HEK293 (cell line): ENCODE measurements at regions not wholly inside any gene's neighbourhood (a gene's known extent, or its start where the extent isn't known, plus 50 kb on each side); places are given as distances from the start of the nearest gene placed in this dataset.

Experiments used
- CTCF ChIA-PET: fragments of 350-600 bp; formaldehyde crosslinking; extraction: SDS; loops from one replicate; lab custom pipeline; 2021; ENCODE audit warnings: antibody characterized with exemption; lab: Yijun Ruan, JAX
- POLR2A ChIA-PET: fragments of 300-600 bp; formaldehyde crosslinking; extraction: SDS; loops from one replicate; lab custom pipeline; 2020; ENCODE audit warnings: antibody characterized with exemption, inconsistent platforms; lab: Yijun Ruan, JAX
- H3K27ac ChIP-seq: fragments of 200-500 bp; sonication (Bioruptor generic); 2 replicates; pipeline ENCODE4 v1.5.1; 2014; ENCODE audit warnings: low read depth, low read length, control low read depth, inconsistent platforms; ENCODE audit errors: extremely low read depth
- H3K36me3 ChIP-seq, 2 experiments: fragments of 200-500 bp in 1 of 2; sonication (Bioruptor generic) in 1 of 2; 1 replicate in 1 of 2; 2 replicates in 1 of 2; pipeline ENCODE4 v1.5.1; 2014 to 2017; ENCODE audit warnings: inconsistent platforms in 2 of 2, low read length in 2 of 2; ENCODE audit not compliant: control insufficient read depth in 2 of 2, insufficient read depth in 1 of 2
- H3K4me1 ChIP-seq: fragments of 200-500 bp; sonication (Bioruptor generic); 2 replicates; pipeline ENCODE4 v1.5.1; 2014; ENCODE audit warnings: mild to moderate bottlenecking, low read length, inconsistent platforms; ENCODE audit not compliant: control insufficient read depth, insufficient read depth
- H3K4me3 ChIP-seq: 2 replicates; pipeline ENCODE4 v1.5.1; 2011; ENCODE audit warnings: low read depth, mild to moderate bottlenecking, control low read depth, low read length, moderate library complexity
- H3K9me3 ChIP-seq: fragments of 200-500 bp; sonication (Bioruptor generic); 2 replicates; pipeline ENCODE4 v1.5.1; 2014; ENCODE audit warnings: low read depth, low read length, inconsistent platforms; ENCODE audit not compliant: control insufficient read depth, insufficient read depth
- FEZF1 ChIP-seq: fragments of 450-650 bp; formaldehyde crosslinking; IDR thresholded peaks from 2 replicates; pipeline ENCODE4 v1.5.1; 2016; ENCODE audit warnings: missing biosample characterization, missing genetic modification characterization
- GLI2 ChIP-seq: fragments of 450-650 bp; formaldehyde crosslinking; IDR thresholded peaks from 2 replicates; pipeline ENCODE4; 2017; ENCODE audit warnings: missing biosample characterization, missing genetic modification characterization, low read depth, borderline replicate concordance
- HOXC10 ChIP-seq: sonication (generic); formaldehyde crosslinking; IDR thresholded peaks from 2 replicates; pipeline ENCODE4 v1.8.1; 2023; ENCODE audit warnings: mild to moderate bottlenecking, missing genetic modification reagents
- KLF10 ChIP-seq: fragments of 450-650 bp; IDR thresholded peaks from 2 replicates; pipeline ENCODE4 v1.5.1; 2018; ENCODE audit warnings: missing biosample characterization, mild to moderate bottlenecking, missing genetic modification characterization
- MYNN ChIP-seq: fragments of 450-650 bp; formaldehyde crosslinking; IDR thresholded peaks from 2 replicates; pipeline ENCODE4 v1.5.1; 2016; ENCODE audit warnings: missing biosample characterization, missing genetic modification characterization, borderline replicate concordance
- SP3 ChIP-seq: fragments of 450-650 bp; formaldehyde crosslinking; IDR thresholded peaks from 2 replicates; pipeline ENCODE4 v1.5.1; 2016; ENCODE audit warnings: missing biosample characterization, missing genetic modification characterization
- TCF7L2 ChIP-seq: IDR thresholded peaks from 2 replicates; pipeline ENCODE4 v1.6.1; 2011; ENCODE audit warnings: low read depth, mild to moderate bottlenecking, inconsistent platforms, low read length, moderate library complexity, borderline replicate concordance
- TRIM28 ChIP-seq: IDR thresholded peaks from 2 replicates; pipeline ENCODE4 v1.6.1; 2011; ENCODE audit warnings: low read length, control low read depth, borderline replicate concordance
- ZBTB7A ChIP-seq: fragments of 450-650 bp; formaldehyde crosslinking; IDR thresholded peaks from 2 replicates; pipeline ENCODE4 v1.5.1; 2016; ENCODE audit warnings: low read depth, missing biosample characterization, missing genetic modification characterization
- ZBTB8A ChIP-seq: fragments of 450-650 bp; formaldehyde crosslinking; IDR thresholded peaks from 2 replicates; pipeline ENCODE4 v1.5.1; 2016; ENCODE audit warnings: missing biosample characterization, missing genetic modification characterization
- ZNF140 ChIP-seq: fragments of 450-650 bp; formaldehyde crosslinking; IDR thresholded peaks from 2 replicates; pipeline ENCODE4 v1.5.1; 2016; ENCODE audit warnings: missing biosample characterization, missing genetic modification characterization
- ZNF221 ChIP-seq: fragments of 450-650 bp; formaldehyde crosslinking; IDR thresholded peaks from 2 replicates; pipeline ENCODE4 v1.5.1; 2017; ENCODE audit warnings: missing biosample characterization, missing genetic modification characterization, borderline replicate concordance
- ZNF239 ChIP-seq: fragments of 450-650 bp; formaldehyde crosslinking; IDR thresholded peaks from 2 replicates; pipeline ENCODE4 v1.5.1; 2016; ENCODE audit warnings: missing biosample characterization, missing genetic modification characterization
- ZNF266 ChIP-seq: fragments of 450-650 bp; formaldehyde crosslinking; IDR thresholded peaks from 2 replicates; pipeline ENCODE4 v1.5.1; 2016; ENCODE audit warnings: missing biosample characterization, missing genetic modification characterization, low read depth
- ZNF274 ChIP-seq, 2 experiments: fragments of 200-500 bp in 1 of 2; fragments of 450-650 bp in 1 of 2; sonication (Bioruptor generic) in 1 of 2; formaldehyde crosslinking in 1 of 2; IDR thresholded peaks; 2 replicates each; pipeline versions ENCODE4 v1.5.1 to v1.6.1; 2014 to 2016; ENCODE audit warnings: borderline replicate concordance in 1 of 2, inconsistent platforms in 1 of 2, low read length in 1 of 2, missing biosample characterization in 1 of 2, missing genetic modification characterization in 1 of 2
- ZNF394 ChIP-seq: fragments of 450-650 bp; formaldehyde crosslinking; IDR thresholded peaks from 2 replicates; pipeline ENCODE4 v1.5.1; 2016; ENCODE audit warnings: missing biosample characterization, missing genetic modification characterization, mild to moderate bottlenecking, moderate library complexity, borderline replicate concordance
- ZNF514 ChIP-seq: fragments of 450-650 bp; formaldehyde crosslinking; IDR thresholded peaks from 2 replicates; pipeline ENCODE4 v1.5.1; 2016; ENCODE audit warnings: missing biosample characterization, missing genetic modification characterization
- ZNF596 ChIP-seq: fragments of 450-650 bp; IDR thresholded peaks from 2 replicates; pipeline ENCODE4 v1.5.0; 2018; ENCODE audit warnings: missing biosample characterization, mild to moderate bottlenecking, missing genetic modification characterization, moderate library complexity
- ZNF623 ChIP-seq: fragments of 450-650 bp; formaldehyde crosslinking; IDR thresholded peaks from 2 replicates; pipeline ENCODE4 v1.5.1; 2016; ENCODE audit warnings: missing biosample characterization, missing genetic modification characterization
- ZNF626 ChIP-seq: fragments of 450-650 bp; sonication (Bioruptor Pico); formaldehyde crosslinking; IDR thresholded peaks from 2 replicates; pipeline ENCODE4 v1.5.1; 2018; ENCODE audit warnings: missing biosample characterization, missing genetic modification characterization, inconsistent platforms
- ZNF658 ChIP-seq: fragments of 450-650 bp; formaldehyde crosslinking; IDR thresholded peaks from 2 replicates; pipeline ENCODE4; 2016; ENCODE audit warnings: missing biosample characterization, missing genetic modification characterization
- ZNF660 ChIP-seq: fragments of 450-650 bp; IDR thresholded peaks from 2 replicates; pipeline ENCODE4 v1.5.1; 2018; ENCODE audit warnings: missing biosample characterization, mild to moderate bottlenecking, missing genetic modification characterization
- ZSCAN30 ChIP-seq: fragments of 450-650 bp; IDR thresholded peaks from 2 replicates; pipeline ENCODE4 v1.5.1; 2018; ENCODE audit warnings: missing biosample characterization, mild to moderate bottlenecking, missing genetic modification characterization, moderate library complexity
- TF ChIP-seq, protein P1 (sequence below): fragments of 450-650 bp; formaldehyde crosslinking; IDR thresholded peaks from 2 replicates; pipeline ENCODE4 v1.5.1; 2016; ENCODE audit warnings: missing biosample characterization, missing genetic modification characterization
- TF ChIP-seq, protein P2 (sequence below): fragments of 450-650 bp; formaldehyde crosslinking; IDR thresholded peaks from 2 replicates; pipeline ENCODE4 v1.5.1; 2017; ENCODE audit warnings: missing biosample characterization, missing genetic modification characterization
- TF ChIP-seq, protein P3 (sequence below): fragments of 450-650 bp; formaldehyde crosslinking; IDR thresholded peaks from 2 replicates; pipeline ENCODE4 v1.5.1; 2017; ENCODE audit warnings: missing biosample characterization, mild to moderate bottlenecking, missing genetic modification characterization, moderate library complexity
- TF ChIP-seq, protein P4 (sequence below): fragments of 450-650 bp; formaldehyde crosslinking; IDR thresholded peaks from 2 replicates; pipeline ENCODE4 v1.5.1; 2016; ENCODE audit warnings: missing biosample characterization, missing genetic modification characterization

DNA sequence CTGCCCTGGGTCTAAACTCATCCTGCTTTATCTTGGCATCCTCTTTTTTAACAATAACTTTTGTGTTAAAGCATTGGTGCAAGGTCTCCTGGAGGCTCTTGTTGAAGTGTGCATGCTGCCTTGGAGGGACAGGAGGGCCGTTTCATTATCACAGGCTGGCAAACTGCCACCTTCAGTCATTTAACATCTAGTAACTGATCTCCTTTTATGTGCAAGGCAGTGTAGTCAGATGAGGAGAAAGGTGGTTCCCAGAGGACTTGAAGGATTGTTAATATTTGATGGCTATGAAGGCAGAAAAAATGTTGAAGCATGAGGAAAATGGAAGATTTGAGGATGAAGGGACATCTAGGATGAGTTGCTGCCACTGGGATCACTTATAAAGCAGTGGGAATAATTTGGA lies 439.4 kb downstream of the RAPGEF2 start:
- no peak overlapping the region for H3K27ac ChIP-seq
- no peak overlapping the region for H3K4me3 ChIP-seq
- ChIA-PET CTCF (no interaction called here), POLR2A (no interaction called here)
- no peaks in the 10 kb centered on the region for H3K4me1 ChIP-seq
- no peaks in the 10 kb centered on the region for H3K36me3 ChIP-seq
- TF ChIP-seq SP3 (tag by site-specific recombination) (no peak), ZNF626 (tag by site-specific recombination) (no peak), FEZF1 (tag by site-specific recombination) (no peak), ZSCAN30 (tag by site-specific recombination) (no peak), GLI2 (tag by site-specific recombination) (no peak), MYNN (tag by site-specific recombination) (no peak), ZNF140 (no peak), ZNF514 (tag by site-specific recombination) (no peak), ZNF274 (IDR thresholded peaks at IDR 0.05; ENCODE audit: low read length) (no peak), ZNF274 (tag by site-specific recombination; IDR thresholded peaks at IDR 0.05; ENCODE audit: borderline replicate concordance) (no peak), ZNF596 (no peak)
- TF ChIP-seq, protein P1, sequence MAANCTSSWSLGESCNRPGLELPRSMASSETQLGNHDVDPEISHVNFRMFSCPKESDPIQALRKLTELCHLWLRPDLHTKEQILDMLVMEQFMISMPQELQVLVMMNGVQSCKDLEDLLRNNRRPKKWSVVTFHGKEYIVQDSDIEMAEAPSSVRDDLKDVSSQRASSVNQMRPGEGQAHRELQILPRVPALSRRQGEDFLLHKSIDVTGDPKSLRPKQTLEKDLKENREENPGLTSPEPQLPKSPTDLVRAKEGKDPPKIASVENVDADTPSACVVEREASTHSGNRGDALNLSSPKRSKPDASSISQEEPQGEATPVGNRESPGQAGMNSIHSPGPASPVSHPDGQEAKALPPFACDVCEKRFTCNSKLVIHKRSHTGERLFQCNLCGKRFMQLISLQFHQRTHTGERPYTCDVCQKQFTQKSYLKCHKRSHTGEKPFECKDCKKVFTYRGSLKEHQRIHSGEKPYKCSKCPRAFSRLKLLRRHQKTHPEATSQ: no peak
- TF ChIP-seq, protein P2, sequence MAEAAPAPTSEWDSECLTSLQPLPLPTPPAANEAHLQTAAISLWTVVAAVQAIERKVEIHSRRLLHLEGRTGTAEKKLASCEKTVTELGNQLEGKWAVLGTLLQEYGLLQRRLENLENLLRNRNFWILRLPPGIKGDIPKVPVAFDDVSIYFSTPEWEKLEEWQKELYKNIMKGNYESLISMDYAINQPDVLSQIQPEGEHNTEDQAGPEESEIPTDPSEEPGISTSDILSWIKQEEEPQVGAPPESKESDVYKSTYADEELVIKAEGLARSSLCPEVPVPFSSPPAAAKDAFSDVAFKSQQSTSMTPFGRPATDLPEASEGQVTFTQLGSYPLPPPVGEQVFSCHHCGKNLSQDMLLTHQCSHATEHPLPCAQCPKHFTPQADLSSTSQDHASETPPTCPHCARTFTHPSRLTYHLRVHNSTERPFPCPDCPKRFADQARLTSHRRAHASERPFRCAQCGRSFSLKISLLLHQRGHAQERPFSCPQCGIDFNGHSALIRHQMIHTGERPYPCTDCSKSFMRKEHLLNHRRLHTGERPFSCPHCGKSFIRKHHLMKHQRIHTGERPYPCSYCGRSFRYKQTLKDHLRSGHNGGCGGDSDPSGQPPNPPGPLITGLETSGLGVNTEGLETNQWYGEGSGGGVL (tag by site-specific recombination): no peak
- TF ChIP-seq, protein P3, sequence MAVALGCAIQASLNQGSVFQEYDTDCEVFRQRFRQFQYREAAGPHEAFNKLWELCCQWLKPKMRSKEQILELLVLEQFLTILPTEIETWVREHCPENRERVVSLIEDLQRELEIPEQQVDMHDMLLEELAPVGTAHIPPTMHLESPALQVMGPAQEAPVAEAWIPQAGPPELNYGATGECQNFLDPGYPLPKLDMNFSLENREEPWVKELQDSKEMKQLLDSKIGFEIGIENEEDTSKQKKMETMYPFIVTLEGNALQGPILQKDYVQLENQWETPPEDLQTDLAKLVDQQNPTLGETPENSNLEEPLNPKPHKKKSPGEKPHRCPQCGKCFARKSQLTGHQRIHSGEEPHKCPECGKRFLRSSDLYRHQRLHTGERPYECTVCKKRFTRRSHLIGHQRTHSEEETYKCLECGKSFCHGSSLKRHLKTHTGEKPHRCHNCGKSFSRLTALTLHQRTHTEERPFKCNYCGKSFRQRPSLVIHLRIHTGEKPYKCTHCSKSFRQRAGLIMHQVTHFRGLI (tag by site-specific recombination): no peak
- H3K9me3 ChIP-seq: no peaks in the 10 kb centered on the region

DNA sequence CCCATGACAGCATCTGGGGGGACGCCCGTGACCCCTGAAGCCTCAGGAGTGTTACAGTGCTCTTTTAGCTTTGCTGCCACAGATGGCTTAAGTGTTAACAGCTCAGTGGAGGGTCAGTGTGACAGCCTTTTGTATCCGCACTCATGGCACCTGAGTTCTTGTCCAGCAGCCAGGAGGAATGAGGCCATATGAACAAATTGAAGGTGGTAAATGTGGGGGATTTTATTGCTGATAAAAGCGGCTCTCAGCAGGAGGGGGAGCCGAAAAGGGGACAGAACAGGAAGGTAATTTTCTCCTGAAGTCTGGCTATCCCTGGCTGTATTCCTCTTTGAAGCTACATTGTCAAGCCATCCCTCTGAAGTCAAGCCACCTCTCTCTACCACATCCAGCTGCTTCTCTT lies 441.0 kb downstream of the RAPGEF2 start:
- ChIA-PET CTCF (no interaction called here), POLR2A (no interaction called here)
- Histone ChIP-seq H3K4me1 (no peaks in the 10 kb centered on the region), H3K36me3 (no peaks in the 10 kb centered on the region), H3K9me3 (no peaks in the 10 kb centered on the region), H3K27ac (no peak overlapping the region), H3K4me3 (no peak overlapping the region)
- TF ChIP-seq ZNF239 (tag by site-specific recombination): no peak
- no peak for TF ChIP-seq HOXC10 (CRISPR knock-in tag)
- TF ChIP-seq ZNF658 (tag by site-specific recombination): no peak
- no peak for TF ChIP-seq ZNF221 (tag by site-specific recombination)
- TF ChIP-seq ZNF394: no peak
- TF ChIP-seq TRIM28: no peak
- TF ChIP-seq ZNF623 (tag by site-specific recombination): no peak
- no peak for TF ChIP-seq ZBTB7A
- TF ChIP-seq ZNF274 (IDR thresholded peaks at IDR 0.05; ENCODE audit: low read length): no peak
- no peak for TF ChIP-seq ZNF274 (tag by site-specific recombination; IDR thresholded peaks at IDR 0.05; ENCODE audit: borderline replicate concordance)
- no peak for TF ChIP-seq TCF7L2
- no peak for TF ChIP-seq KLF10 (tag by site-specific recombination)
- TF ChIP-seq ZBTB8A (tag by site-specific recombination): no peak
- no peak for TF ChIP-seq ZNF660 (tag by site-specific recombination)
- TF ChIP-seq, protein P4, sequence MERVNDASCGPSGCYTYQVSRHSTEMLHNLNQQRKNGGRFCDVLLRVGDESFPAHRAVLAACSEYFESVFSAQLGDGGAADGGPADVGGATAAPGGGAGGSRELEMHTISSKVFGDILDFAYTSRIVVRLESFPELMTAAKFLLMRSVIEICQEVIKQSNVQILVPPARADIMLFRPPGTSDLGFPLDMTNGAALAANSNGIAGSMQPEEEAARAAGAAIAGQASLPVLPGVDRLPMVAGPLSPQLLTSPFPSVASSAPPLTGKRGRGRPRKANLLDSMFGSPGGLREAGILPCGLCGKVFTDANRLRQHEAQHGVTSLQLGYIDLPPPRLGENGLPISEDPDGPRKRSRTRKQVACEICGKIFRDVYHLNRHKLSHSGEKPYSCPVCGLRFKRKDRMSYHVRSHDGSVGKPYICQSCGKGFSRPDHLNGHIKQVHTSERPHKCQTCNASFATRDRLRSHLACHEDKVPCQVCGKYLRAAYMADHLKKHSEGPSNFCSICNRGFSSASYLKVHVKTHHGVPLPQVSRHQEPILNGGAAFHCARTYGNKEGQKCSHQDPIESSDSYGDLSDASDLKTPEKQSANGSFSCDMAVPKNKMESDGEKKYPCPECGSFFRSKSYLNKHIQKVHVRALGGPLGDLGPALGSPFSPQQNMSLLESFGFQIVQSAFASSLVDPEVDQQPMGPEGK: no peak
- no peak for TF ChIP-seq ZNF266 (tag by site-specific recombination)
